Activated naive CD4-positive, alpha-beta T cell treated with anti-CD3 and anti-CD28 coated beads, Interleukin-2, amount 50 U/mL, for 72 hours (primary cell): ENCODE measurements at regions not wholly inside any gene's neighbourhood (a gene's known extent, or its start where the extent isn't known, plus 50 kb on each side); places are given as distances from the start of the nearest gene placed in this dataset.
"Not testable (repeated sequence)": the region's sequence is repeated elsewhere in the genome, so short reads cannot be mapped to it uniquely, and the experiment has no call there.

Experiments used
- ATAC-seq, 2 donors: fragments of 150-1000 bp; cut with Tn5 transposase; 2 replicates each; pipeline ENCODE4 v1.10.0; 2021; ENCODE audit warnings: mild to moderate bottlenecking in 2 of 2, moderate library complexity in 2 of 2
- DNase-seq, 2 donors: peaks; one replicate each; pipeline ENCODE4 v3.0.0; 2021 to 2022; ENCODE audit warnings: low spot score in 2 of 2
- H3K27ac Mint-ChIP-seq, 2 donors: one replicate each; pipeline ENCODE4 v1.8.0; 2022; ENCODE audit warnings: mild to moderate bottlenecking in 2 of 2, mixed read lengths in 2 of 2
- H3K36me3 Mint-ChIP-seq, 2 donors: one replicate each; pipeline ENCODE4 v1.8.0; 2022; ENCODE audit warnings: mixed read lengths in 2 of 2
- H3K9me3 Mint-ChIP-seq, 2 donors: one replicate each; pipeline ENCODE4 v1.8.0; 2022; ENCODE audit warnings: mixed read lengths in 2 of 2

GRCh38 chrY:22113990-22114389 is 68.7 kb downstream of the RBMY1F start:
- H3K27ac Mint-ChIP-seq, ATAC-seq, DNase-seq, H3K9me3 Mint-ChIP-seq, H3K36me3 Mint-ChIP-seq: not testable (repeated sequence)

GRCh38 chrY:22108165-22108564 is 74.6 kb downstream of the RBMY1F start:
- H3K36me3 Mint-ChIP-seq, H3K9me3 Mint-ChIP-seq, ATAC-seq, DNase-seq, H3K27ac Mint-ChIP-seq: not testable (repeated sequence)

GRCh38 chrY:22101547-22101946 is 81.2 kb downstream of the RBMY1F start:
- ATAC-seq, H3K9me3 Mint-ChIP-seq, DNase-seq: not testable (repeated sequence)

GRCh38 chrY:22097310-22097709 is 85.4 kb downstream of the RBMY1F start:
- H3K36me3 Mint-ChIP-seq, ATAC-seq, DNase-seq, H3K27ac Mint-ChIP-seq, H3K9me3 Mint-ChIP-seq: not testable (repeated sequence)

More at GRCh38 chrY:22101547-22101946, 81.2 kb downstream of the RBMY1F start:
- H3K27ac Mint-ChIP-seq, H3K36me3 Mint-ChIP-seq: not testable (repeated sequence)

GRCh38 chrY:22085975-22086645 is 96.6 kb downstream of the RBMY1F start:
- DNase-seq, H3K27ac Mint-ChIP-seq, ATAC-seq, H3K36me3 Mint-ChIP-seq, H3K9me3 Mint-ChIP-seq: not testable (repeated sequence)

- ATAC-seq, H3K36me3 Mint-ChIP-seq, H3K9me3 Mint-ChIP-seq, DNase-seq, H3K27ac Mint-ChIP-seq: not testable (repeated sequence)
Observed at GRCh38 chrY:22072270-22072669, 110.5 kb downstream of the RBMY1F start.

GRCh38 chrY:22060149-22060548 is 122.6 kb downstream of the RBMY1F start:
- H3K27ac Mint-ChIP-seq, DNase-seq, H3K9me3 Mint-ChIP-seq, H3K36me3 Mint-ChIP-seq, ATAC-seq: not testable (repeated sequence)

GRCh38 chrY:22013010-22013409 is 95.2 kb upstream of the RBMY1E start:
- H3K36me3 Mint-ChIP-seq, H3K9me3 Mint-ChIP-seq, H3K27ac Mint-ChIP-seq, ATAC-seq, DNase-seq: not testable (repeated sequence)

GRCh38 chrY:22001163-22001562 is 83.3 kb upstream of the RBMY1E start:
- not testable (repeated sequence) for ATAC-seq, DNase-seq, H3K9me3 Mint-ChIP-seq, H3K27ac Mint-ChIP-seq, H3K36me3 Mint-ChIP-seq

GRCh38 chrY:21987222-21987621 is 69.4 kb upstream of the RBMY1E start:
- not testable (repeated sequence) for DNase-seq, H3K9me3 Mint-ChIP-seq, H3K27ac Mint-ChIP-seq, H3K36me3 Mint-ChIP-seq
- ATAC-seq: peak in 1 of 2 donors; percentile 78

- not testable (repeated sequence) for H3K36me3 Mint-ChIP-seq, DNase-seq, ATAC-seq, H3K27ac Mint-ChIP-seq, H3K9me3 Mint-ChIP-seq
Observed at GRCh38 chrY:21980937-21981336, 63.1 kb upstream of the RBMY1E start.

- not testable (repeated sequence) for H3K27ac Mint-ChIP-seq, DNase-seq, H3K36me3 Mint-ChIP-seq, H3K9me3 Mint-ChIP-seq, ATAC-seq
Observed at GRCh38 chrY:21980348-21980747, 62.5 kb upstream of the RBMY1E start.

- DNase-seq (peak in 1 of 2 donors; percentile 0), ATAC-seq (peak; percentile 26 to 76)
- H3K27ac Mint-ChIP-seq, H3K9me3 Mint-ChIP-seq, H3K36me3 Mint-ChIP-seq: not testable (repeated sequence)
Observed at GRCh38 chrY:21979106-21979505, 61.3 kb upstream of the RBMY1E start.

- not testable (repeated sequence) for H3K36me3 Mint-ChIP-seq, H3K9me3 Mint-ChIP-seq, ATAC-seq, DNase-seq, H3K27ac Mint-ChIP-seq
Observed at GRCh38 chrY:21978204-21978603, 60.4 kb upstream of the RBMY1E start.
